Breast epithelium (tissue), 3 donors: ENCODE measurements at regions not wholly inside any gene's neighbourhood (a gene's known extent, or its start where the extent isn't known, plus 50 kb on each side); places are given as distances from the start of the nearest gene placed in this dataset.

Source experiments
- POLR2A ChIP-seq: fragments of 450-650 bp; IDR thresholded peaks from one replicate; pipeline ENCODE4 v1.6.1; 2016; ENCODE audit warnings: antibody characterized with exemption, mild to moderate bottlenecking, moderate library complexity
- TF ChIP-seq, protein P1 (sequence below), 3 donors: fragments of 450-650 bp; IDR thresholded peaks; one replicate each; pipeline ENCODE4 v1.5.1; 2016 to 2017; ENCODE audit warnings: antibody characterized with exemption in 3 of 3, mild to moderate bottlenecking in 3 of 3, moderate library complexity in 3 of 3

DNA sequence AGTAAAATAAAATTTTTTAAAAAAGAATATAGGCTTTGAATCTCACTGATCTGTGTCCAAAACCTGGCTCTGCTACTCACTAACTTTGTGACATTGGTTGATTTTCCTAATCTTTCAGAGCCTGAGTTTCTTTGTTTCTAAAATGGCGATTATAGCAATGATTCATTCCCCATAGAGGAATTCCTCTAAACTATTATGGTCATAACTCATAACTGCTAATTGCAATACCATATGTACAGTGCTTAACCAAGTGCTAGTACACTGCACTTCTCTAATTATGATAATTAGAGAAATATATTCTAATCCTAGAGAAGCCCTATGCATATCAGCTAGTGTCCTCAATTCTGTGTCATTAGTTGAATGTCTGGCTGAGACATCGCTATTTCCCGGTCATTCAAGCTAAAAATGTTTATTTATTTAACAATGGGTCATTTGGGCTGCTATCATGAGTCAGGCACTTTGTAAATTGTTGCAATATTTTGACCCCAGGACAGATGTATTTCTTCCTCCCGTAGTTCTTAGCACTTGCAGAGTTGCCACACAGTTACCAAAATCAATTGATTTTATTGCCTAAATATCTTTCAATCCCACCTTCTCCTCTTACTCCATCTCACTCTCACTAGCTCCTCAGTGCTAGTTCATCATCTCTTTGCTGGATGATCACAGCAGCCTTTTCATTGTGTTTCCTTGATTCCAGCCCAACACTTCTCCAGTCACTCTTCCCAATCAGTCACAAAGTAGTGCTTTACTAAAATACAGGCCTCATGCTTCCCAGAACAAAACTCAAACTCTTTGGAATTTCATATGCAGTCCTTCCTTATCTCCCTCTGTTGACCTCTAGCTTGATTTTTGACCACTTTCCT lies 200.9 kb upstream of the PAPPA start:
- TF ChIP-seq, protein P1, sequence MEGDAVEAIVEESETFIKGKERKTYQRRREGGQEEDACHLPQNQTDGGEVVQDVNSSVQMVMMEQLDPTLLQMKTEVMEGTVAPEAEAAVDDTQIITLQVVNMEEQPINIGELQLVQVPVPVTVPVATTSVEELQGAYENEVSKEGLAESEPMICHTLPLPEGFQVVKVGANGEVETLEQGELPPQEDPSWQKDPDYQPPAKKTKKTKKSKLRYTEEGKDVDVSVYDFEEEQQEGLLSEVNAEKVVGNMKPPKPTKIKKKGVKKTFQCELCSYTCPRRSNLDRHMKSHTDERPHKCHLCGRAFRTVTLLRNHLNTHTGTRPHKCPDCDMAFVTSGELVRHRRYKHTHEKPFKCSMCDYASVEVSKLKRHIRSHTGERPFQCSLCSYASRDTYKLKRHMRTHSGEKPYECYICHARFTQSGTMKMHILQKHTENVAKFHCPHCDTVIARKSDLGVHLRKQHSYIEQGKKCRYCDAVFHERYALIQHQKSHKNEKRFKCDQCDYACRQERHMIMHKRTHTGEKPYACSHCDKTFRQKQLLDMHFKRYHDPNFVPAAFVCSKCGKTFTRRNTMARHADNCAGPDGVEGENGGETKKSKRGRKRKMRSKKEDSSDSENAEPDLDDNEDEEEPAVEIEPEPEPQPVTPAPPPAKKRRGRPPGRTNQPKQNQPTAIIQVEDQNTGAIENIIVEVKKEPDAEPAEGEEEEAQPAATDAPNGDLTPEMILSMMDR (IDR thresholded peaks at IDR 0.05), result no peak
- TF ChIP-seq POLR2A, result no peak
